K562 (cell line): ENCODE measurements at regions not wholly inside any gene's neighbourhood (a gene's known extent, or its start where the extent isn't known, plus 50 kb on each side); places are given as distances from the start of the nearest gene placed in this dataset.
A peak's percentile ranks its signal among the peaks of the same experiment; 100 is the strongest.

ENCODE experiments used
- CBX3 ChIP-seq, 2 experiments: IDR thresholded peaks; 1 replicate in 1 of 2; 2 replicates in 1 of 2; pipeline ENCODE4 v1.6.1; 2012; ENCODE audit warnings: inconsistent platforms in 2 of 2, low read length in 2 of 2, borderline replicate concordance in 1 of 2, control low read depth in 1 of 2
- CHD1 ChIP-seq: fragments of 200-600 bp; sonication (generic); IDR thresholded peaks from one replicate; pipeline ENCODE4 v1.6.1; 2012; ENCODE audit warnings: mild to moderate bottlenecking, moderate library complexity, low read length, inconsistent platforms
- E2F8 ChIP-seq: fragments of 450-650 bp; IDR thresholded peaks from 2 replicates; pipeline ENCODE4 v1.7.1; 2018; ENCODE audit warnings: mild to moderate bottlenecking, low read depth; ENCODE audit not compliant: partially characterized antibody
- HNRNPLL ChIP-seq: fragments of 200-400 bp; formaldehyde crosslinking; IDR thresholded peaks from 2 replicates; pipeline ENCODE4 v1.6.1; 2017; ENCODE audit warnings: low read length, low read depth, mild to moderate bottlenecking; ENCODE audit not compliant: poor library complexity, severe bottlenecking
- ILF3 ChIP-seq: fragments of 450-650 bp; IDR thresholded peaks from 2 replicates; pipeline ENCODE4 v1.6.1; 2018; ENCODE audit warnings: antibody characterized with exemption, mild to moderate bottlenecking, moderate library complexity, borderline replicate concordance
- RBM14 ChIP-seq: fragments of 200-400 bp; formaldehyde crosslinking; IDR thresholded peaks from 2 replicates; pipeline ENCODE4 v1.6.1; 2018; ENCODE audit warnings: low read depth, mild to moderate bottlenecking, low read length, moderate library complexity, borderline replicate concordance; ENCODE audit not compliant: insufficient read depth
- SLC30A9 ChIP-seq: fragments of 250-450 bp; sonication (Bioruptor Pico); IDR thresholded peaks from 2 replicates; pipeline ENCODE4 v1.8.0; 2022; ENCODE audit warnings: mild to moderate bottlenecking, moderate library complexity
- TF ChIP-seq, protein P1 (sequence below): fragments of 150-350 bp; conservative IDR thresholded peaks from 2 replicates; pipeline ENCODE4 v1.6.1; 2014; ENCODE audit warnings: low read length
- TF ChIP-seq, protein P2 (sequence below): sonication (generic); formaldehyde crosslinking; IDR thresholded peaks from 2 replicates; pipeline ENCODE4 v1.8.0; 2022; ENCODE audit warnings: mild to moderate bottlenecking, low read depth, missing genetic modification reagents
- TF ChIP-seq, protein P3 (sequence below): sonication (generic); formaldehyde crosslinking; IDR thresholded peaks from 2 replicates; pipeline ENCODE4 v1.8.1; 2023; ENCODE audit warnings: mild to moderate bottlenecking, missing genetic modification reagents
- TF ChIP-seq, protein P4 (sequence below): IDR thresholded peaks from 2 replicates; pipeline ENCODE4 v1.6.1; 2014; ENCODE audit warnings: antibody characterized with exemption

DNA sequence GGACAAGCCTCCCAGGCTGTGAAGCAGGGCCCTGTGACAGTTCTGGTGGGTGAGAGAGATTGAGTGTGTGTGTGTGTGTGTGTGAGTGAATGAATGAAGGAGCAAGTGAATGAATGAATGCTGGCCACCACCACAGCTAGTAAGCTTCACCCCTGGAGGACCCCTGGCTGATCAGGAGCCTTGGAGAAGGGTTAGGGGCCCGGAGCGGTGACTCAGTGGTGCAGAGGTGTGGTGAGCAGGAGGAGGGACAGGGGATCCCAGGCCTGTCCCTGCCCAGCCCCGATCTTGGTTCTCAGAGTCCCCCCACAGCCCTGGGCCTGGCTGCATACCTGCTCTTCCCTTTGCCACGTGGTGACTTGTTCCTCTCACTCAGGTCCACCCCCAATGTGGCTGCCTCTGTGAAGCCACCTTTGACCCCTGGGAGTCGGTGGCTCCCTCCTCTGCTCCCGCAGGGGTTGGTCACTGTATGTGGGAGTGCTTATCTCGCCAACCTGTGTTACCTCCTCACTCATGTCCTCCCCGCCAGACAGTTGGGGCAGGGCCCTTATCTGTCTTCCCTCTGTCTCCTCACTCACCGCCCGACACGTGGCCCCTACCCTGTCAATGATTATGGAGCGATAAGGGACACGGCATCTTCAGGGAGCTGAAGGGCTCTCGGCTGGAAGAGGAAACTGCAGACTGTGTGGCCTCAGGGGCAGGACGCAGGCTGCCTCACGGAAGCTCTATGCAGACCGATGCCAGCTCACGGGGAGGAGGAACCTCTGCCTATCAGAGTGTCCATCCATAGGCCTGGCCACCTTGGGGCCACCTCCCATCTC is 99.9 kb upstream of the PITX1 start (continued):
- TF ChIP-seq, protein P1, sequence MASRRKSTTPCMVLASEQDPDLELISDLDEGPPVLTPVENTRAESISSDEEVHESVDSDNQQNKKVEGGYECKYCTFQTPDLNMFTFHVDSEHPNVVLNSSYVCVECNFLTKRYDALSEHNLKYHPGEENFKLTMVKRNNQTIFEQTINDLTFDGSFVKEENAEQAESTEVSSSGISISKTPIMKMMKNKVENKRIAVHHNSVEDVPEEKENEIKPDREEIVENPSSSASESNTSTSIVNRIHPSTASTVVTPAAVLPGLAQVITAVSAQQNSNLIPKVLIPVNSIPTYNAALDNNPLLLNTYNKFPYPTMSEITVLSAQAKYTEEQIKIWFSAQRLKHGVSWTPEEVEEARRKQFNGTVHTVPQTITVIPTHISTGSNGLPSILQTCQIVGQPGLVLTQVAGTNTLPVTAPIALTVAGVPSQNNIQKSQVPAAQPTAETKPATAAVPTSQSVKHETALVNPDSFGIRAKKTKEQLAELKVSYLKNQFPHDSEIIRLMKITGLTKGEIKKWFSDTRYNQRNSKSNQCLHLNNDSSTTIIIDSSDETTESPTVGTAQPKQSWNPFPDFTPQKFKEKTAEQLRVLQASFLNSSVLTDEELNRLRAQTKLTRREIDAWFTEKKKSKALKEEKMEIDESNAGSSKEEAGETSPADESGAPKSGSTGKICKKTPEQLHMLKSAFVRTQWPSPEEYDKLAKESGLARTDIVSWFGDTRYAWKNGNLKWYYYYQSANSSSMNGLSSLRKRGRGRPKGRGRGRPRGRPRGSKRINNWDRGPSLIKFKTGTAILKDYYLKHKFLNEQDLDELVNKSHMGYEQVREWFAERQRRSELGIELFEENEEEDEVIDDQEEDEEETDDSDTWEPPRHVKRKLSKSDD: no peak
- TF ChIP-seq CBX3 (IDR thresholded peaks at IDR 0.05; ENCODE audit: borderline replicate concordance in 1 of 2, low read length in 2 of 2) (peak in 1 of 2 experiments; percentile 89; a peak in 2 of 3 replicates), E2F8 (peak; percentile 80), CHD1 (no peak), HNRNPLL (no peak), ILF3 (no peak), RBM14 (no peak), SLC30A9 (no peak)
- TF ChIP-seq, protein P2, sequence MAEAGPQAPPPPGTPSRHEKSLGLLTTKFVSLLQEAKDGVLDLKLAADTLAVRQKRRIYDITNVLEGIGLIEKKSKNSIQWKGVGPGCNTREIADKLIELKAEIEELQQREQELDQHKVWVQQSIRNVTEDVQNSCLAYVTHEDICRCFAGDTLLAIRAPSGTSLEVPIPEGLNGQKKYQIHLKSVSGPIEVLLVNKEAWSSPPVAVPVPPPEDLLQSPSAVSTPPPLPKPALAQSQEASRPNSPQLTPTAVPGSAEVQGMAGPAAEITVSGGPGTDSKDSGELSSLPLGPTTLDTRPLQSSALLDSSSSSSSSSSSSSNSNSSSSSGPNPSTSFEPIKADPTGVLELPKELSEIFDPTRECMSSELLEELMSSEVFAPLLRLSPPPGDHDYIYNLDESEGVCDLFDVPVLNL (CRISPR knock-in tag): no peak
- TF ChIP-seq, protein P3, sequence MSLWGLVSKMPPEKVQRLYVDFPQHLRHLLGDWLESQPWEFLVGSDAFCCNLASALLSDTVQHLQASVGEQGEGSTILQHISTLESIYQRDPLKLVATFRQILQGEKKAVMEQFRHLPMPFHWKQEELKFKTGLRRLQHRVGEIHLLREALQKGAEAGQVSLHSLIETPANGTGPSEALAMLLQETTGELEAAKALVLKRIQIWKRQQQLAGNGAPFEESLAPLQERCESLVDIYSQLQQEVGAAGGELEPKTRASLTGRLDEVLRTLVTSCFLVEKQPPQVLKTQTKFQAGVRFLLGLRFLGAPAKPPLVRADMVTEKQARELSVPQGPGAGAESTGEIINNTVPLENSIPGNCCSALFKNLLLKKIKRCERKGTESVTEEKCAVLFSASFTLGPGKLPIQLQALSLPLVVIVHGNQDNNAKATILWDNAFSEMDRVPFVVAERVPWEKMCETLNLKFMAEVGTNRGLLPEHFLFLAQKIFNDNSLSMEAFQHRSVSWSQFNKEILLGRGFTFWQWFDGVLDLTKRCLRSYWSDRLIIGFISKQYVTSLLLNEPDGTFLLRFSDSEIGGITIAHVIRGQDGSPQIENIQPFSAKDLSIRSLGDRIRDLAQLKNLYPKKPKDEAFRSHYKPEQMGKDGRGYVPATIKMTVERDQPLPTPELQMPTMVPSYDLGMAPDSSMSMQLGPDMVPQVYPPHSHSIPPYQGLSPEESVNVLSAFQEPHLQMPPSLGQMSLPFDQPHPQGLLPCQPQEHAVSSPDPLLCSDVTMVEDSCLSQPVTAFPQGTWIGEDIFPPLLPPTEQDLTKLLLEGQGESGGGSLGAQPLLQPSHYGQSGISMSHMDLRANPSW (CRISPR knock-in tag): peak; percentile 95; the same call in 1 of the 2 replicates
- TF ChIP-seq, protein P4, sequence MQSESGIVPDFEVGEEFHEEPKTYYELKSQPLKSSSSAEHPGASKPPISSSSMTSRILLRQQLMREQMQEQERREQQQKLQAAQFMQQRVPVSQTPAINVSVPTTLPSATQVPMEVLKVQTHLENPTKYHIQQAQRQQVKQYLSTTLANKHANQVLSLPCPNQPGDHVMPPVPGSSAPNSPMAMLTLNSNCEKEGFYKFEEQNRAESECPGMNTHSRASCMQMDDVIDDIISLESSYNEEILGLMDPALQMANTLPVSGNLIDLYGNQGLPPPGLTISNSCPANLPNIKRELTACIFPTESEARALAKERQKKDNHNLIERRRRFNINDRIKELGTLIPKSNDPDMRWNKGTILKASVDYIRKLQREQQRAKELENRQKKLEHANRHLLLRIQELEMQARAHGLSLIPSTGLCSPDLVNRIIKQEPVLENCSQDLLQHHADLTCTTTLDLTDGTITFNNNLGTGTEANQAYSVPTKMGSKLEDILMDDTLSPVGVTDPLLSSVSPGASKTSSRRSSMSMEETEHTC: peak; percentile 98
